ENCODE measurements at regions not wholly inside any gene's neighbourhood (a gene's known extent, or its start where the extent isn't known, plus 50 kb on each side); places are given as distances from the start of the nearest gene placed in this dataset.

DNA sequence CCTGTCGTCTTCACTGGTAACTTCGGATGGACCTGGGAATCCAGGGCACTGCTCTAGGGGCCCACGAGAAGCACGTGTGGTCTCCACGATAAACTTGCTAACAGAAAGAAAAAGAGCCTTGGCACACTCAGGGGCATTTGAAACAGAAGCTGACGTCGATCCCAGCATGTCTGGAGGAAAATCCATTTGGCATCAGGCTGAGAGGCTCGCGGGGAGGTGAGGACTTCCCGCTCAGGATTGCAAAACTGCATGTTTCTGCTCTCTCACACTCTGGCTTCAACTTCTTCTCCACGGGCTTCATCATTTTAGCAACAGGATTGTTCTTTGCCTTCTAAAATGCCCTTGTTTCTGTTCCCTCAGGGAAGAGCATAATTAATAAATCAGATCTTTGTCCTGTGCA lies 181.7 kb upstream of the COPS8 start:
- no peak overlapping the region for H3K4me3 ChIP-seq
- no peaks in the 10 kb centered on the region for H3K36me3 ChIP-seq
- H3K27ac ChIP-seq, result no peak overlapping the region
- no peak for TF ChIP-seq POLR2A (IDR thresholded peaks at IDR 0.05)
- TF ChIP-seq, protein P1, sequence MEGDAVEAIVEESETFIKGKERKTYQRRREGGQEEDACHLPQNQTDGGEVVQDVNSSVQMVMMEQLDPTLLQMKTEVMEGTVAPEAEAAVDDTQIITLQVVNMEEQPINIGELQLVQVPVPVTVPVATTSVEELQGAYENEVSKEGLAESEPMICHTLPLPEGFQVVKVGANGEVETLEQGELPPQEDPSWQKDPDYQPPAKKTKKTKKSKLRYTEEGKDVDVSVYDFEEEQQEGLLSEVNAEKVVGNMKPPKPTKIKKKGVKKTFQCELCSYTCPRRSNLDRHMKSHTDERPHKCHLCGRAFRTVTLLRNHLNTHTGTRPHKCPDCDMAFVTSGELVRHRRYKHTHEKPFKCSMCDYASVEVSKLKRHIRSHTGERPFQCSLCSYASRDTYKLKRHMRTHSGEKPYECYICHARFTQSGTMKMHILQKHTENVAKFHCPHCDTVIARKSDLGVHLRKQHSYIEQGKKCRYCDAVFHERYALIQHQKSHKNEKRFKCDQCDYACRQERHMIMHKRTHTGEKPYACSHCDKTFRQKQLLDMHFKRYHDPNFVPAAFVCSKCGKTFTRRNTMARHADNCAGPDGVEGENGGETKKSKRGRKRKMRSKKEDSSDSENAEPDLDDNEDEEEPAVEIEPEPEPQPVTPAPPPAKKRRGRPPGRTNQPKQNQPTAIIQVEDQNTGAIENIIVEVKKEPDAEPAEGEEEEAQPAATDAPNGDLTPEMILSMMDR (IDR thresholded peaks at IDR 0.05), result no peak
- DNase-seq (no peak), ATAC-seq (no peak)
- peaks cover 0 to 10% (median 0%) of the 10 kb centered on the region in 9 donors for H3K27me3 ChIP-seq
- intact Hi-C loops (cut with DNase I), result no loop called here
- no peaks in the 10 kb centered on the region for H3K9me3 ChIP-seq
- WGBS, 4 donors, result 86 to 88% (median 88%) methylated on average over 11 of the region's 11 CpGs
- no peaks in the 10 kb centered on the region for H3K4me1 ChIP-seq

DNA sequence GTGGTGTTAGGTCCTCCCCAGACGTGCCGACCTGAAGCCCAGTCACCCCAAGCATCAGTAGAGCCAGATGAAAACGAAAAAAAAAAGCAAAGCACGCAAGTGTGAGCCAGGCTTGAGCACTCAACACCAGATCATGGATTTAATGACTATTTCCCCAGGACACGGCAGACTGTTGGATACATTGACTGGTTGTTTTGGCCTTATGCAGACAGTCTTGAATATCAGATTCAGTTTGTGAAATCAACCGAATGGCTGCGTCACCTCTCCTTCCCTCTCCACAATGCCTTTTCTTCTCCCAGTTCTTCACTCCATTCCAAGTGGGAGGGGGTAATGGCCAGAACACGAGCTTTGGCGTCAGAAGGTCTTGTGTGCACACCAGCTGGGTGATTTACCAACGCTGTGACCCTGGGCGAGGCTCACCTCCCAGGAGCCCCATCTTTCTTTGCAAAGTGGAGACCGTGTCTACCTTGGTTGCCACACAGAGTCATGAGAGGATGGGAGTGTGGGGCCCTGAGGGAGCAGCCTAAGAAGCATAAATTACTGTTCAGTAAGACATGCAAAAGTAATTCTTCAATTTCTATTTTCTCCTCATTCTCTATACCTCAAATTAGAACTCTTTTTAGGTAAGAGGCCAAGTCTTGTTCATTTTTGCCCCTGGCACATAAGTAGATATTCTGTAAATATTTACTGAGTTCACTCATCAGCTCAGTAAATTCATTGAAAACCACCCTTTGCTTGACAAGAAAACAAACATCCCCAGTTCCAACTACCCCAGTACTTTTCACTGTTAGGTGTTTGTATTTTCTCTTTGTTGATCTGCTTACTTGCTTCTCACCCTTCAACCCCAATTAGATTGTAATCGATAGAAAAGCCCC lies 181.1 kb upstream of the COPS8 start:
- no peak overlapping the region for H3K4me3 ChIP-seq
- peaks cover 0 to 10% (median 0%) of the 10 kb centered on the region in 9 donors for H3K27me3 ChIP-seq
- H3K27ac ChIP-seq, result no peak overlapping the region
- H3K9me3 ChIP-seq, result no peaks in the 10 kb centered on the region
- 89 to 93% (median 93%) methylated on average over 13 of the region's 13 CpGs for WGBS, 4 donors
- no peaks in the 10 kb centered on the region for H3K4me1 ChIP-seq
- ATAC-seq (no peak), DNase-seq (no peak)
- intact Hi-C loops (cut with DNase I), result no loop called here
- no peaks in the 10 kb centered on the region for H3K36me3 ChIP-seq
- TF ChIP-seq, protein P1 (IDR thresholded peaks at IDR 0.05), result no peak
- no peak for TF ChIP-seq POLR2A (IDR thresholded peaks at IDR 0.05)

DNA sequence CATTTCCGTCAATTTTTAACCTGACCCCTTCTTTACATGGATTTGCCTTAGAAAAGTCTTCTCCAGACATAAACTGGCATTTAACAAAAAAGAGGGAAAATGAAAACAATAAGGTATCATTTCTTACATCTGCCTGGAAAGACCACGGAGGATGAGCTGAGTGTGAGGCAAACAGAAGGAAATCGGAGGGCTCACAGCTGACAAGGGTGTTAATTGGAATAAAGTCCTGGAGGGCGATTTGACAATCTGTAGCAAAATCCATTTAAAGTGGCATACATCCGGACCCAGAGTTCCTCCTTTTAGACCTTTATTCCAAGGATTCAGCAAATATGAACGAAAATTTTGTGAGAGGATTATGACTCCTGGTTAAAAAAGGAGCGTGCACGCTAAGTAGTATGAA lies 179.7 kb upstream of the COPS8 start:
- no peak for DNase-seq
- 85 to 88% (median 86%) methylated on average over 8 of the region's 8 CpGs for whole genome bisulfite sequencing, 4 donors
- Histone ChIP-seq H3K4me3 (no peak overlapping the region), H3K36me3 (no peaks in the 10 kb centered on the region), H3K9me3 (no peaks in the 10 kb centered on the region), H3K27ac (no peak overlapping the region), H3K4me1 (no peaks in the 10 kb centered on the region), H3K27me3 (peaks cover 0 to 10% (median 0%) of the 10 kb centered on the region in 9 donors)
- no peak for TF ChIP-seq POLR2A (IDR thresholded peaks at IDR 0.05)
- TF ChIP-seq, protein P1 (IDR thresholded peaks at IDR 0.05), result no peak
- intact Hi-C loops (cut with DNase I), result no loop called here
- no peak for ATAC-seq

DNA sequence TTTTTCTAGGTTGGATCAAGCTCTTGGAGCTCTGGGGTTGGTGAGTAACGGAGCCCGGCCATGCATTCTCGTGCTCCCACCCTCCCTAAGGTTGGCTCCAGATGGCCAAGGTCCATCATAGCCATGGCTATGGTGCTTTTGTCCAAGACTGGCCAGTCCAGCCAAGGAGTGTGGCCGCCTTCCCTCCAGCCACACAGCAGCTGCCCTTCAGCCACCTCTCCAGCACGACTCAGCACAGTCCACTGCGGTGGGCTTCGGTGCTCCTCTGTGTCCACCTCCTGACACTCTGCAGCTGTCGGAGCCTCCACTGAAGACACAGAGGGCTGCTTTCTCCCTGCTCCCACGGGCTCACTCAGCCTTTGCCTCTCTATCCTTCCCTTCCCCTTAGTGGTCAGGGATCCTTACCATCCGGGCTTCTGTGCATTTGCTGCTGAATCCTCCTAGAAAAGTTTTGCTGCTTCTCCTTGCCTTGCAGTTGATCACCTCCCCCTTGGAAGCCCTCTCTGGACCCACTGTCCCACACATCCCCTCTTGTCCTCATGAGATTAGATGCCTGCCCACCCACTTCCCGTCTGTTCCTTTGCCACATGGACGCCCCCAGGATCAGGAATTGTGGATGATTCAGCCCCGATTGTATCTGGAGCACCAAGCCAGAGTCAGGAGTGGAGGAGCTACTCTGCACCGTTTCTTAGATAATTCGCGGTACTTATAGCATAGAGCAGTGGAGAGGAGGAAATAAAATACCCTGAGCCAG lies 177.1 kb upstream of the COPS8 start:
- no peaks in the 10 kb centered on the region for H3K9me3 ChIP-seq
- TF ChIP-seq POLR2A (IDR thresholded peaks at IDR 0.05), result no peak
- TF ChIP-seq, protein P1 (IDR thresholded peaks at IDR 0.05), result no peak
- 75 to 86% (median 77%) methylated on average over 16 of the region's 16 CpGs for WGBS, 4 donors
- no peaks in the 10 kb centered on the region for H3K4me1 ChIP-seq
- intact Hi-C loops (cut with DNase I), result no loop called here
- no peak for DNase-seq
- no peaks in the 10 kb centered on the region for H3K36me3 ChIP-seq
- ATAC-seq, result peak in 1 of 4 donors; percentile 15
- peaks cover 0 to 4% (median 0%) of the 10 kb centered on the region in 9 donors for H3K27me3 ChIP-seq
- no peak overlapping the region for H3K27ac ChIP-seq
- no peak overlapping the region for H3K4me3 ChIP-seq
